Liver (tissue), 8 donors: ENCODE measurements at regions not wholly inside any gene's neighbourhood (a gene's known extent, or its start where the extent isn't known, plus 50 kb on each side); places are given as distances from the start of the nearest gene placed in this dataset.

ENCODE experiments used
- DNase-seq: peaks from one replicate; pipeline ENCODE4 v3.0.0-alpha.2; 2017; ENCODE audit warnings: low spot score
- H3K27ac ChIP-seq, 2 donors: one replicate each; pipeline ENCODE4 v1.7.0; 2013; ENCODE audit warnings: inconsistent platforms in 2 of 2, low read length in 2 of 2, control low read depth in 1 of 2, low read depth in 1 of 2, mild to moderate bottlenecking in 1 of 2
- H3K27me3 ChIP-seq, 4 donors: one replicate each; pipeline versions ENCODE4 v1.6.1 to v1.7.0; 2013; ENCODE audit warnings: low read length in 3 of 4, inconsistent platforms in 1 of 4, mild to moderate bottlenecking in 1 of 4, moderate library complexity in 1 of 4; ENCODE audit not compliant: control insufficient read depth in 4 of 4, insufficient read depth in 4 of 4
- H3K36me3 ChIP-seq, 4 donors: one replicate each; pipeline versions ENCODE4 v1.6.1 to v1.7.0; 2013; ENCODE audit warnings: low read length in 3 of 4, mild to moderate bottlenecking in 3 of 4, low read depth in 1 of 4, moderate library complexity in 1 of 4; ENCODE audit not compliant: control insufficient read depth in 4 of 4, insufficient read depth in 3 of 4
- H3K4me1 ChIP-seq, 4 donors: one replicate each; pipeline versions ENCODE4 v1.6.1 to v1.7.0; 2013; ENCODE audit warnings: low read length in 3 of 4, mild to moderate bottlenecking in 3 of 4, moderate library complexity in 1 of 4; ENCODE audit not compliant: control insufficient read depth in 4 of 4, insufficient read depth in 4 of 4
- H3K4me3 ChIP-seq, 3 donors: one replicate each; pipeline versions ENCODE4 v1.6.1 to v1.7.0; 2013; ENCODE audit warnings: low read length in 3 of 3, control low read depth in 1 of 3, low read depth in 1 of 3, mild to moderate bottlenecking in 1 of 3
- H3K9ac ChIP-seq, 2 donors: one replicate each; pipeline ENCODE4 v1.7.0; 2013; ENCODE audit warnings: low read length in 2 of 2, mild to moderate bottlenecking in 2 of 2, moderate library complexity in 2 of 2, control low read depth in 1 of 2, low read depth in 1 of 2
- H3K9me3 ChIP-seq, 4 donors: one replicate each; pipeline versions ENCODE4 v1.6.1 to v1.7.0; 2013; ENCODE audit warnings: low read length in 3 of 4; ENCODE audit not compliant: control insufficient read depth in 4 of 4
- ATF3 ChIP-seq: IDR thresholded peaks from 2 replicates; pipeline ENCODE4 v1.6.1; 2016; ENCODE audit warnings: antibody characterized with exemption
- EGR1 ChIP-seq, 2 donors: IDR thresholded peaks; 2 replicates each; pipeline ENCODE4 v1.6.1; 2016 to 2018; ENCODE audit warnings: antibody characterized with exemption in 2 of 2, low read depth in 2 of 2
- FOXA1 ChIP-seq: IDR thresholded peaks from 2 replicates; pipeline ENCODE4 v1.6.1; 2016; ENCODE audit warnings: antibody characterized with exemption
- FOXA2 ChIP-seq: IDR thresholded peaks from 2 replicates; pipeline ENCODE4 v1.6.1; 2016; ENCODE audit warnings: antibody characterized with exemption
- GABPA ChIP-seq, 2 donors: IDR thresholded peaks in 1 of 2; conservative IDR thresholded peaks in 1 of 2; 2 replicates each; pipeline ENCODE4 v1.6.1; 2016; ENCODE audit warnings: antibody characterized with exemption in 2 of 2, mild to moderate bottlenecking in 1 of 2, moderate library complexity in 1 of 2
- HNF4A ChIP-seq, 2 donors: conservative IDR thresholded peaks; 2 replicates each; pipeline ENCODE4 v1.6.1; 2016; ENCODE audit warnings: antibody characterized with exemption in 2 of 2, mild to moderate bottlenecking in 2 of 2
- HNF4G ChIP-seq: IDR thresholded peaks from 2 replicates; pipeline ENCODE4 v1.6.1; 2016; ENCODE audit warnings: antibody characterized with exemption
- JUND ChIP-seq, 2 donors: IDR thresholded peaks; 2 replicates each; pipeline ENCODE4 v1.6.1; 2016; ENCODE audit warnings: antibody characterized with exemption in 2 of 2
- NR2F2 ChIP-seq: IDR thresholded peaks from 2 replicates; pipeline ENCODE4 v1.6.1; 2016; ENCODE audit warnings: antibody characterized with exemption
- RAD21 ChIP-seq, 2 donors: IDR thresholded peaks; 2 replicates each; pipeline ENCODE4 v1.6.1; 2016; ENCODE audit warnings: antibody characterized with exemption in 2 of 2, mild to moderate bottlenecking in 2 of 2
- RXRA ChIP-seq, 2 donors: IDR thresholded peaks; 2 replicates each; pipeline ENCODE4 v1.6.1; 2017 to 2018; ENCODE audit warnings: antibody characterized with exemption in 2 of 2, mild to moderate bottlenecking in 1 of 2
- SP1 ChIP-seq: IDR thresholded peaks from 2 replicates; pipeline ENCODE4 v1.6.1; 2018; ENCODE audit warnings: antibody characterized with exemption, mild to moderate bottlenecking
- TAF1 ChIP-seq: conservative IDR thresholded peaks from 2 replicates; pipeline ENCODE4 v1.6.1; 2016; ENCODE audit warnings: antibody characterized with exemption, mild to moderate bottlenecking
- YY1 ChIP-seq: IDR thresholded peaks from 2 replicates; pipeline ENCODE4 v1.6.1; 2016; ENCODE audit warnings: antibody characterized with exemption, mild to moderate bottlenecking
- ZBTB33 ChIP-seq: IDR thresholded peaks from 2 replicates; pipeline ENCODE4 v1.6.1; 2016; ENCODE audit warnings: antibody characterized with exemption
- WGBS: extraction: QIAGEN DNeasy Blood & Tissue Kit; methylation state at CpG from one replicate; pipeline ENCODE4 v1.1.7; 2013; 5-methylcytosine and 5-hydroxymethylcytosine counted together
- TF ChIP-seq, protein P1 (sequence below): fragments of 150-350 bp; IDR thresholded peaks from 2 replicates; pipeline ENCODE4 v1.5.1; 2017; ENCODE audit warnings: improper control_type of control experiment, low read depth, low read length; ENCODE audit not compliant: missing input control
- TF ChIP-seq, protein P2 (sequence below): IDR thresholded peaks from 2 replicates; pipeline ENCODE4 v1.6.1; 2016; ENCODE audit warnings: antibody characterized with exemption
- donor health status: healthy.
- donor health status: healthy.
- donor health status: healthy.
- donor health status: healthy.
- donor health status: healthy.

DNA sequence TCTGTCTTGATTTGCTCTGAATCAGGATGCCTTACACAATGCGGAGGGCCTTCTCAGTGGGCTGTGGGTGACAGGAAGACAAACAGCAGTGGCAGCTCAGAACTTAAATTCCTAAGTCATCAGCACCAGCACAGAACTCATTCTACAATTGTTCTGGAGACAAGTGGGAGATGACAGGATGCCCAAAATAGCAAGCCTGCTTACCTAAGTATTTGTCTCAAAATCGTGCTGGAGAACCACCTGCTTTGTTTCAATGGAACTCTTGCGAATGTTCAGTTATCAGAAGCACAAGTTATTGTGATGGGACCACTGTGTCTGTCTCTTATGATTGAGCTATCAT is 76.1 kb downstream of the VCAM1 start:
- TF ChIP-seq FOXA2 (no peak), HNF4A (conservative IDR thresholded peaks at IDR 0.05) (no peak), TAF1 (no peak), RXRA (IDR thresholded peaks at IDR 0.05) (no peak), YY1 (no peak), RAD21 (IDR thresholded peaks at IDR 0.05) (no peak), ZBTB33 (no peak)
- TF ChIP-seq, protein P1, sequence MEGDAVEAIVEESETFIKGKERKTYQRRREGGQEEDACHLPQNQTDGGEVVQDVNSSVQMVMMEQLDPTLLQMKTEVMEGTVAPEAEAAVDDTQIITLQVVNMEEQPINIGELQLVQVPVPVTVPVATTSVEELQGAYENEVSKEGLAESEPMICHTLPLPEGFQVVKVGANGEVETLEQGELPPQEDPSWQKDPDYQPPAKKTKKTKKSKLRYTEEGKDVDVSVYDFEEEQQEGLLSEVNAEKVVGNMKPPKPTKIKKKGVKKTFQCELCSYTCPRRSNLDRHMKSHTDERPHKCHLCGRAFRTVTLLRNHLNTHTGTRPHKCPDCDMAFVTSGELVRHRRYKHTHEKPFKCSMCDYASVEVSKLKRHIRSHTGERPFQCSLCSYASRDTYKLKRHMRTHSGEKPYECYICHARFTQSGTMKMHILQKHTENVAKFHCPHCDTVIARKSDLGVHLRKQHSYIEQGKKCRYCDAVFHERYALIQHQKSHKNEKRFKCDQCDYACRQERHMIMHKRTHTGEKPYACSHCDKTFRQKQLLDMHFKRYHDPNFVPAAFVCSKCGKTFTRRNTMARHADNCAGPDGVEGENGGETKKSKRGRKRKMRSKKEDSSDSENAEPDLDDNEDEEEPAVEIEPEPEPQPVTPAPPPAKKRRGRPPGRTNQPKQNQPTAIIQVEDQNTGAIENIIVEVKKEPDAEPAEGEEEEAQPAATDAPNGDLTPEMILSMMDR = no peak
- TF ChIP-seq, protein P2, sequence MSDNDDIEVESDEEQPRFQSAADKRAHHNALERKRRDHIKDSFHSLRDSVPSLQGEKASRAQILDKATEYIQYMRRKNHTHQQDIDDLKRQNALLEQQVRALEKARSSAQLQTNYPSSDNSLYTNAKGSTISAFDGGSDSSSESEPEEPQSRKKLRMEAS = no peak
- Histone ChIP-seq H3K36me3 (no peaks in the 10 kb centered on the region), H3K27ac (no peak overlapping the region), H3K9me3 (no peaks in the 10 kb centered on the region), H3K4me1 (peaks cover 0 to 2% (median 0%) of the 10 kb centered on the region in 4 donors), H3K27me3 (no peaks in the 10 kb centered on the region), H3K4me3 (no peak overlapping the region), H3K9ac (no peak overlapping the region)
- no peak for DNase-seq
- 80% methylated on average over 3 of the region's 3 CpGs for WGBS

DNA sequence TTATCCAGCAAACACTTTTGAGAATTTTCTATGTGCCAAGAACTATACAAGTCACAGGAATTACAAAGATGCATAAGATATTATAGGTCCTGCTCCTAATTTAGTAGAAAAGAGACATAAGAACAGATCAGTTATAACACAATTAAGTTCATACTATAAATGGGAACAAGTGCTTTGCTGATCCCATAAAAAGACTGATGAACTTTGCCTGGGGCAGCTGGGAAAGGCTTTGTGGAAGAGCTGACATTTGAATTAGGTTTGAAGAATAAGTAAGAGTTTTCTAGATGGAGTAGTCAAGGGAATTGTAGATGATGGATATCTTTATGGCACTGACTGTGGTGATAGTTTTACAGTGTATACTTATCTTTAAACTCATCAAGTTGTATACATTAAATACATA is 76.5 kb downstream of the VCAM1 start:
- H3K27me3 ChIP-seq = no peaks in the 10 kb centered on the region
- H3K9me3 ChIP-seq = no peaks in the 10 kb centered on the region
- TF ChIP-seq ZBTB33 (no peak), HNF4G (no peak), FOXA2 (no peak), YY1 (no peak), RXRA (IDR thresholded peaks at IDR 0.05) (no peak), GABPA (IDR thresholded peaks at IDR 0.05 in 1 of 2, conservative IDR thresholded peaks at IDR 0.05 in 1 of 2) (no peak), RAD21 (IDR thresholded peaks at IDR 0.05) (no peak), JUND (IDR thresholded peaks at IDR 0.05) (no peak), NR2F2 (no peak), TAF1 (no peak), HNF4A (conservative IDR thresholded peaks at IDR 0.05) (no peak), FOXA1 (no peak), EGR1 (IDR thresholded peaks at IDR 0.05; ENCODE audit: low read depth in 2 of 2) (no peak), ATF3 (no peak), SP1 (no peak)
- TF ChIP-seq, protein P2 = no peak
- peaks cover 0 to 2% (median 0%) of the 10 kb centered on the region in 4 donors for H3K4me1 ChIP-seq
- no peak overlapping the region for H3K27ac ChIP-seq
- no peak overlapping the region for H3K9ac ChIP-seq
- H3K36me3 ChIP-seq = no peaks in the 10 kb centered on the region
- H3K4me3 ChIP-seq = no peak overlapping the region
- no peak for DNase-seq
